ENCODE measurements at regions not wholly inside any gene's neighbourhood (a gene's known extent, or its start where the extent isn't known, plus 50 kb on each side); places are given as distances from the start of the nearest gene placed in this dataset.
"Not testable (repeated sequence)": the region's sequence is repeated elsewhere in the genome, so short reads cannot be mapped to it uniquely, and the experiment has no call there.

GRCh38 chr11:67820081-67820480, 145.7 kb upstream of the ALDH3B2 start:
- DNase-seq (ENCODE audit: insufficient read length, low spot score), result no peak
- no peak for TF ChIP-seq POLR2A (IDR thresholded peaks at IDR 0.05; ENCODE audit: low read depth, low read length)
- no peak for FAIRE-seq

GRCh38 chr11:67817558-67817957, 143.1 kb upstream of the ALDH3B2 start:
- not testable (repeated sequence) for DNase-seq (ENCODE audit: insufficient read length, low spot score); FAIRE-seq

- not testable (repeated sequence) for DNase-seq (ENCODE audit: insufficient read length, low spot score); FAIRE-seq
Observed at GRCh38 chr11:67809301-67809700, 134.9 kb upstream of the ALDH3B2 start.

- not testable (repeated sequence) for DNase-seq (ENCODE audit: insufficient read length, low spot score); FAIRE-seq
Observed at GRCh38 chr11:67807896-67808295, 133.5 kb upstream of the ALDH3B2 start.

GRCh38 chr11:67806728-67807235, 132.4 kb upstream of the ALDH3B2 start:
- FAIRE-seq; DNase-seq (ENCODE audit: insufficient read length, low spot score): not testable (repeated sequence)

GRCh38 chr11:67806183-67806582, 131.8 kb upstream of the ALDH3B2 start:
- DNase-seq (ENCODE audit: insufficient read length, low spot score); FAIRE-seq: not testable (repeated sequence)

GRCh38 chr11:67805253-67806126, 131.1 kb upstream of the ALDH3B2 start:
- FAIRE-seq, result not testable (repeated sequence)
- DNase-seq (ENCODE audit: insufficient read length, low spot score), result peak; percentile 68

GRCh38 chr11:67804435-67805252, 130.2 kb upstream of the ALDH3B2 start:
- DNase-seq (ENCODE audit: insufficient read length, low spot score), result not testable (repeated sequence)

More at GRCh38 chr11:67805253-67806126, 131.1 kb upstream of the ALDH3B2 start:
- 0 out of 2 replicates have a peak, but pooled peaks have one; percentile 43 for TF ChIP-seq POLR2A (IDR thresholded peaks at IDR 0.05; ENCODE audit: low read depth, low read length)

GRCh38 chr11:67803519-67803918, 129.1 kb upstream of the ALDH3B2 start:
- DNase-seq (ENCODE audit: insufficient read length, low spot score); FAIRE-seq: not testable (repeated sequence)

More at GRCh38 chr11:67804435-67805252, 130.2 kb upstream of the ALDH3B2 start:
- not testable (repeated sequence) for FAIRE-seq

- DNase-seq (ENCODE audit: insufficient read length, low spot score); FAIRE-seq: not testable (repeated sequence)
Observed at GRCh38 chr11:67803055-67803454, 128.6 kb upstream of the ALDH3B2 start.

GRCh38 chr11:67802623-67803022, 128.2 kb upstream of the ALDH3B2 start:
- not testable (repeated sequence) for FAIRE-seq; DNase-seq (ENCODE audit: insufficient read length, low spot score)

- not testable (repeated sequence) for DNase-seq (ENCODE audit: insufficient read length, low spot score); FAIRE-seq
Observed at GRCh38 chr11:67801397-67801796, 127.0 kb upstream of the ALDH3B2 start.

- not testable (repeated sequence) for DNase-seq (ENCODE audit: insufficient read length, low spot score); FAIRE-seq
Observed at GRCh38 chr11:67800591-67800990, 126.2 kb upstream of the ALDH3B2 start.

GRCh38 chr11:67799808-67800207, 125.4 kb upstream of the ALDH3B2 start:
- DNase-seq (ENCODE audit: insufficient read length, low spot score); FAIRE-seq: not testable (repeated sequence)

- not testable (repeated sequence) for FAIRE-seq; DNase-seq (ENCODE audit: insufficient read length, low spot score)
Observed at GRCh38 chr11:67797726-67798521, 123.5 kb upstream of the ALDH3B2 start.
